CD4-positive, alpha-beta T cell treated with Interleukin-1 beta for 1 hour (primary cell): ENCODE measurements at regions not wholly inside any gene's neighbourhood (a gene's known extent, or its start where the extent isn't known, plus 50 kb on each side); places are given as distances from the start of the nearest gene placed in this dataset.
"Not testable (repeated sequence)": the region's sequence is repeated elsewhere in the genome, so short reads cannot be mapped to it uniquely, and the experiment has no call there.

Experiments used
- DNase-seq, 2 donors: peaks; one replicate each; pipeline ENCODE4 v3.0.0-alpha.2; 2020 to 2022

GRCh38 chrX:101823236-101823635 lies 108.6 kb downstream of the ZMAT1 start:
- DNase-seq = no peak

- DNase-seq = not testable (repeated sequence)
Observed at GRCh38 chrX:101817739-101818138, 114.1 kb downstream of the ZMAT1 start.

- no peak for DNase-seq
Observed at GRCh38 chrX:101813200-101813599, 118.6 kb downstream of the ZMAT1 start.

GRCh38 chrX:101803451-101803850 lies 128.4 kb downstream of the ZMAT1 start:
- peak in 1 of 2 donors; percentile 10 for DNase-seq

DNA sequence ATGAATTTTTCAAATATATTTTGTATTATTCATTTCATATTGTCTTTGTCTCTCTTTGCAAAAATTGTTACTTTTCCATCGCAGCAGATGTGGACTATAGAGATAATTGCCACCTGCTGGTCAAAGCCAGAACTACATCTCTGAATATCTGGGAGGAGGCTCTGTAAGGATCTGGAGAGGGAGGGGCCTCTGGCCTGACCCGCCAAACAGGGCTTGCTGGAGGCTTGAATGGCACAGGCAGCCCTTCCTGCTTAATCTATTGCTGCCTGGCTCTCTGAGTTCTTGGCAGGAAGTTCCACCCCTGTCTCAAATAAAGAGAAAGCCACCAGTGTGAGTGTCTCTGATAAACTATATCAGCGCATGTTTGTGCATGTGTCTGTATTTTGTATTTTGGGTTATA lies 132.4 kb downstream of the ZMAT1 start:
- peak; percentile 79 to 85 for DNase-seq

DNA sequence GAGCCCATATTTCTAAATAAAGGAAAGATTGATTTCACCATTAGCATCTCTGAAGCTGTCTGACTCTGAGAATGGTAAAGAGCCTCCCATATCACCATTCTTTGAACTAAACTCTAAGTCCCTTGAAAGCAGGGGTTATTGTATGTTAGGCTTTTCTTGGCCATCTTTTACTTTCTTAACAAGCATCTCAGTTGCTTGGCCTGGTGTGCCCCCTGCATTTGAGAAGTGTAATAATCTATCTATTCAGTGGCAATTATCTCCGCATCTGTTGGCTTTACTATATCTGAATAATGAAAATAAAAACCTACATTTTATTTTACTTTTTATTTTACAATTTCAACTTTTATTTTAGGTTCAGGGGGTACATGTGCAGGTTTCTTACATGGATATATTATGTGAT lies 128.3 kb upstream of the ARMCX2 start:
- DNase-seq = no peak

DNA sequence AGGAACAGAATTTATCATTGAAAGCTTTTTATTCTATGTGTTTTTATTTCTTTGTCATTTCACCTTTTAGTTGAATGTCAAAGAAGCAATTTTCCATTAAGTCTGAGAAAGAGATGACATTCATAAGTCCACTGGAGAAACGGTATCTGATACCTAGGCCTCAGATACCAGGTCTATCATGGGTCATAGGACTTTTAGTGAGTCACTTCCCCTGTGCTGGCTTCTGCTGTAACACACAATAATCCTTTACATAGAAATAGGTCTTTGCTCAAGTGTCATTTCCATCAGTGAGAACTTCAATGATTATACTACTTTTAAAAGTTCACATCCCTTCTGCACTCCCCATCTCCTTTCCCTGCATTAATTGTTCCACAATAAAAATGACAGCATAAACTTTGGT lies 125.5 kb upstream of the ARMCX2 start:
- no peak for DNase-seq

DNA sequence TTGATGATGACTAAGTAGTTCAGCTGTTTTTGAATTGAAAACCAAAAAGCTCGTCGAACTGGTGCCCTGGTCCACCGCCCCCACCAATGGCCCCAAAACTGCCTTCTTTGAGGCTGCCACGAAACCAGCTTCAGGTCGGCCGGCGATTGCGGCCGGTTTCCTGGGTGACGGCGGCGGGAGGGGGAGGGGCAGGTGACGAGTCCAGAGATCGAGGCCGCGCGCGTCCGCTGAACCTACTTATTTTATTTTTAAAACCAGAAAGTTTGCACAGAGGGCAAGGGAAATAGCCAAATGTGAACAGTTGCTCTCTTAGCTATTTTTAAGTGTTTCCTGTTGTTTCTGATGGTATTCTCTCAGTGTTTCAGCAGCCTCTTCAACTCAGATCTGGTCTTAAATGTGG lies 120.8 kb upstream of the ARMCX2 start:
- DNase-seq = not testable (repeated sequence)

- no peak for DNase-seq
Observed at GRCh38 chrX:101774340-101774739, 114.7 kb upstream of the ARMCX2 start.

GRCh38 chrX:101764538-101764937 lies 104.9 kb upstream of the ARMCX2 start:
- no peak for DNase-seq

- DNase-seq = peak; percentile 6 to 43
Observed at GRCh38 chrX:101759000-101759399, 99.3 kb upstream of the ARMCX2 start.

DNA sequence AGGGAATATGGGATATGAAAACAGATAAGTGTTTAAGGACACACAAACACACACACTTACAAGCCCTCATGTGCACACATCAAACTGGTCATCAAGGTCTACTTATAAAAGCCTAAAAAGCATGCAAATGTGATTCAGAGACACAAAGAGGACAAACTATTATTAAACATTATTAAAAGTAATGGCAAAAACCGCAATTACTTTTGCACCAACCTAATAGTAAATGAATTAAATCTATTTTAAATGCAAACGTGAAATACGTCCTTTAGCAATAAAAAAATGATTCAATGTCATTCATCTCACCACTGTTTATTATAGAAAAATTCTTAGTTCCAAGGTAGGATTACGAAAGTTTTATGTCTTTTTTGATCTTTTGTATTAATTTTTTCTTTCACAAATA lies 91.1 kb upstream of the ARMCX2 start:
- no peak for DNase-seq

GRCh38 chrX:101749436-101749835 lies 89.8 kb upstream of the ARMCX2 start:
- DNase-seq = no peak

DNA sequence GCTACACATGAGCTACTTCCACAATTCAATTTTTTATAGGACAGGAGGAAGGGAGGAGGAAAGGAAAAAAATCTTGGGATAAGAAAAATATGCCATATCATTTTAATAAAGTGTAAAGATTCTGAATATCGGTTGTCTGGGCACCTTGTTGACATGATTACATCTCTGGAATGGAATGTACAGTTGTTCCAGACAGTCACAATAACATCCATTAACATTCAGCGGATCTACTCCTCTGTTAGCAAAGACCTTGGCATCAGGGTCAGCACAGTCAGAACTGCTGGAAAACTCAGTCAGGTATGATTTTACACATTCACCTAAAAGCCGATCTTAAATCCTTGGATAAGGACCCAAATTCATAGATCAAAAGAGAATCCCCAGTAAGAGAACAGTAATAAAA lies 85.4 kb upstream of the ARMCX2 start:
- DNase-seq = no peak

DNA sequence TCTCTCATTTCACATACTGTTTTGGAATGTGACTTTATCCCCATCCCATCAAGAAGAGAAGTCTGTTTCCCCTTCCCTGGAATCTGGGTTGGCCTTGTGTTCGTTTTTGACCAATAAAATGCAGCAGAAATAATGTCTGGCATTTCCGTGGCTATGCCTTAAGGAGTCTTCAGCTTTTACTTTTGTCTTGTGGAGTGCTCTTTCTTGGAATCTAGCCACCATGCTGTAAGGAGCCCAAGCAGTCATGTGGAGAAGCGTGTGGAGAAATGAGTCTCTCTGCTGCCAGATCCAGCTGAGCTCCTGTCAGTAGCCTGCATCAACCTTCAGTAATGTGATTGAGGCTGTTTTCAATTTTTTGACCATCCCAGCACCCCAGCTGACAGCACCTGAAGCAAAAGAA lies 84.4 kb upstream of the ARMCX2 start:
- no peak for DNase-seq

DNA sequence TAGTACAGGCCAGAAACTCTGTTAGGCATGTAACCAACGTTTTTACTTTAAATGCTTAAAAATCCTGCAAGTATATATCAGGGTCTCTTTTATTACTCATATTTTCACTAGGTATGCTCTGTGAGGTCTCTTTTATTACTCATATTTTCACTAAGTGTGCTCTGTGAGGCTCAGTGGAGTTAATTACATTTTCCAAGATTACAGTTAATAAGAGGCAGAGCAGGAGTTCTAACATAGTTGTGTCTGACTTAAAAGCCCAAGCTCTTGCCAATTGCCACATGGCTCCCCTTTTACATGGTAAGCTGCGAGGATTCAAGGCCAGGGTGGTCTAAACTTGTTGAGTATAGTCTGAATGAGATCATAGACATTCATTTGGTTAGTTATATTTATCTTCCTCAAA lies 81.0 kb upstream of the ARMCX2 start:
- DNase-seq = no peak

DNA sequence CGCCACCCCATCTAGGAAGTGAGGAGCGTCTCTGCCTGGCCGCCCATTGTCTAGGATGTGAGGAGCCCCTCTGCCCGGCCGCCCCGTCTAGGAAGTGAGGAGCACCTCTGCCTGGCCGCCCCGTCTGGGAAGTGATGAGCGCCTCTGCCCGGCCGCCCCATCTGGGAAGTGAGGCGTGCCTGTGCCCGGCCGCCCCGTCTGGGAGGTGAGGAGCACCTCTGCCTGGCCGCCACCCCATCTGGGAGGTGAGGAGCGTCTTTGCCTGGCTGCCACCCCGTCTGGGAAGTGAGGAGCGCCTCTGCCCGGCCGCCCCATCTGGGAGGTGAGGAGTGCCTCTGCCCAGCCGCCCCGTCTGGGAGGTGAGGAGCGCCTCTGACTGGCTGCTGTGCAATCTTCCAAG lies 79.2 kb upstream of the ARMCX2 start:
- not testable (repeated sequence) for DNase-seq

- not testable (repeated sequence) for DNase-seq
Observed at GRCh38 chrX:101738411-101738810, 78.8 kb upstream of the ARMCX2 start.

DNA sequence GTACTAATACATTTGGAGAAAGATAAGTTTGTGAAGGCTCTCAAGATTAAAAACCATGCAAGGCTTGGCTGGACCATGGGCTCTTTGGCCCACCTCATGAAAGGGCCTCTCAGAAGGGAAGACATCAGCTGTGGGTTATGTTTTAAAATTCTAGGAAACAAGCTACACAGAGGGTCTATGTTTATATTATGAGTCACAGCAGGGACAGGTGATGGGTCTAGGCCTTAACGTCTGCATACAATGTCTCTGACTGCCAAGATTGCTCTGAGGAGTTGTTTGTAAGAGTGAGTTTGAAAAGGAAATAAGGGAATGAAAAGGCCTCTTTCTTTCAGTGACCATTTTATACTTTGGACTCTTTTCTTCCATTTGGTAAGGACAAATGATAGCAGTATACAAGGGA lies 77.0 kb upstream of the ARMCX2 start:
- DNase-seq = no peak

- DNase-seq = no peak
Observed at GRCh38 chrX:101732870-101733269, 73.2 kb upstream of the ARMCX2 start.

- no peak for DNase-seq
Observed at GRCh38 chrX:101729986-101730385, 70.3 kb upstream of the ARMCX2 start.
